ENCODE measurements at regions not wholly inside any gene's neighbourhood (a gene's known extent, or its start where the extent isn't known, plus 50 kb on each side); places are given as distances from the start of the nearest gene placed in this dataset.

- TF ChIP-seq CTCF (IDR thresholded peaks at IDR 0.05) (no peak), ZBTB21 (CRISPR knock-in tag; IDR thresholded peaks at IDR 0.05; ENCODE audit: borderline replicate concordance) (no peak), USF2 (CRISPR knock-in tag; IDR thresholded peaks at IDR 0.05) (no peak), MAX (CRISPR knock-in tag; IDR thresholded peaks at IDR 0.05) (no peak), ESRRA (CRISPR knock-in tag; IDR thresholded peaks at IDR 0.05; ENCODE audit: borderline replicate concordance) (no peak), E2F1 (CRISPR knock-in tag; IDR thresholded peaks at IDR 0.05) (no peak), GTF2I (CRISPR knock-in tag; conservative IDR thresholded peaks at IDR 0.05) (no peak), NR3C1 (CRISPR knock-in tag; conservative IDR thresholded peaks at IDR 0.05; ENCODE audit: low read depth) (no peak), ATF3 (CRISPR knock-in tag; conservative IDR thresholded peaks at IDR 0.05) (no peak), NR2C2 (CRISPR knock-in tag; IDR thresholded peaks at IDR 0.05) (no peak), E2F5 (CRISPR knock-in tag; IDR thresholded peaks at IDR 0.05) (no peak), ETV6 (CRISPR knock-in tag; IDR thresholded peaks at IDR 0.05) (no peak), TP53 (CRISPR knock-in tag; IDR thresholded peaks at IDR 0.05) (no peak)
Observed at GRCh38 chr2:150581717-150582472, 94.4 kb upstream of the RND3 start.

Measured in WTC11 (cell line).